Activated naive CD8-positive, alpha-beta T cell treated with anti-CD3 and anti-CD28 coated beads, Interleukin-2, amount 10 ng/mL, durations not matched to agents 7 days and 5 days (primary cell): ENCODE measurements at regions not wholly inside any gene's neighbourhood (a gene's known extent, or its start where the extent isn't known, plus 50 kb on each side); places are given as distances from the start of the nearest gene placed in this dataset.

Experiments used
- ATAC-seq: fragments of 150-1000 bp; cut with Tn5 transposase; one replicate; pipeline ENCODE4 v1.10.0; 2021; ENCODE audit warnings: low read depth, moderate library complexity
- POLR2A ChIA-PET: fragments of 350-600 bp; sonication (Branson Sonifier 250); formaldehyde crosslinking; loops from one replicate; lab custom pipeline; 2021; ENCODE audit warnings: antibody characterized with exemption; lab: Charles Lee
- DNase-seq: peaks from one replicate; pipeline ENCODE4 v3.0.0; 2021
- H3K27ac Mint-ChIP-seq: one replicate; pipeline ENCODE4 v1.8.0; 2022; ENCODE audit warnings: mild to moderate bottlenecking, mixed read lengths
- H3K27me3 Mint-ChIP-seq: one replicate; pipeline ENCODE4 v1.8.0; 2022; ENCODE audit warnings: mild to moderate bottlenecking, moderate library complexity, mixed read lengths
- H3K36me3 Mint-ChIP-seq: one replicate; pipeline ENCODE4 v1.8.0; 2021; ENCODE audit warnings: mild to moderate bottlenecking, mixed read lengths
- H3K4me1 Mint-ChIP-seq: one replicate; pipeline ENCODE4 v1.8.0; 2021; ENCODE audit warnings: mixed read lengths
- H3K4me3 Mint-ChIP-seq: one replicate; pipeline ENCODE4 v1.8.0; 2022; ENCODE audit warnings: mild to moderate bottlenecking, moderate library complexity, mixed read lengths
- H3K9me3 Mint-ChIP-seq: one replicate; pipeline ENCODE4 v1.8.0; 2021; ENCODE audit warnings: mixed read lengths

DNA sequence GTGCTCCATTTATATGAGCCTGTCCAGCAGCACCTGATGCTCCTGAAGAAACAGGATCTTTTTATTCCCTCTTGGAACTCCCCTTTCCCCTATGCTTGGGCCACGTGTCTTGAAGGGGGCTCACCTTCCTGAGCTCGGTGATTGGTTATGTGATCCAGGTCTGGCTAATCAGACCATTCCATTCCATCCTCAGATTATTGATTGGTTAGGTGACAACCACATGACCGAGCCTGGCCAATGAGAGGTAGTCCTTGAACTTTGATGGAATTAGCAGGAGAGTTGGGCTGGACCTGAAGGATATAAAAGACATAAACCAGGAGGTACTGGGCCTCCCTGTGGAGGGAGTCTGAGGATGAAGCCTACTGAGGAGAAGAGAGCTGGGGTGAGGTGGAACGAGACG is 216.6 kb upstream of the LHX5 start:
- Mint-ChIP-seq H3K4me3 (no peak overlapping the region), H3K36me3 (no peaks in the 10 kb centered on the region), H3K4me1 (no peaks in the 10 kb centered on the region), H3K9me3 (no peaks in the 10 kb centered on the region), H3K27ac (no peak overlapping the region), H3K27me3 (no peaks in the 10 kb centered on the region)
- POLR2A ChIA-PET, result no interaction called here
- DNase-seq, result no peak
- ATAC-seq, result no peak

DNA sequence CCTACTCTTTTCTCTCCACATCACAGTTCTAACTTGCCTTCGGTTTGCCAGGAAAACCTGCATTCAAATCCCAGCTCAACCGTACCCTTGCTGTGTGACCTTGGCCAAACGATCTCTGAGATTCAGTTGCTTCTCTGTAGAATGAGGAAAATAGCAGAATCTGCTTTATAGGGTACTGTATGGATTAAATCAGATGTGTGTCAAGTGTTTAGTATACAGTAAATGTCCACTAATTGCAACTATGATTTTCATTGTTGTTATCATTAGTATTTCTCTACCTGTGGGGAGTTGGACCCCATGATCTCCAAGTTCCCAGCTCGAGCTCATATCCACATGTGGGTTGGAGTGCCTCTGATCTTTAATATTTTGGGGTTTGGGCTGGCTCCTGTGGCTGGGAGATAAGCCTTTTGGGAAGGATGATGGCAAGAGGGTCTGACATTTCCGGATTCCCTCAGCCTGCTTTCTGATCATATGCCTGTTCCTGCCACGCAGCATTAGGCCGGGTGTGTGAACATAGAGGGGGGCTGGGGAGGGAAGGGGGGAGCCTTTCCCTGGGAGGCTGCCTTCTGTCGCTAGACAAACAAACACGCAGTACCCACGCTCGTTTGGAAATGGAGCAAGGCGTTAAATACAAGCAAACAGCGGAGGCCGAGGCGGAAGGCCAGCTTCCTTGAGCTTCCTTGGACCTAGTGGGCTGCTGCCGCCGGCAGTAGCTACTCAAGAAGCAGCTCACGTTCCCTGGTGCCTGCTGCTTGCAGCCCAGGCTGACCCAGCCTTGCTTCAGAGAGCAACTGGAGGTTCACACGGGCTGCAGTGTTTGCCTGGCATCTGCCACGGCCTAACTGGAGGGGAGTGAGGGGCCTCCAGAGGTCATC is 213.5 kb upstream of the LHX5 start:
- POLR2A ChIA-PET, result no interaction called here
- no peak overlapping the region for H3K27ac Mint-ChIP-seq

DNA sequence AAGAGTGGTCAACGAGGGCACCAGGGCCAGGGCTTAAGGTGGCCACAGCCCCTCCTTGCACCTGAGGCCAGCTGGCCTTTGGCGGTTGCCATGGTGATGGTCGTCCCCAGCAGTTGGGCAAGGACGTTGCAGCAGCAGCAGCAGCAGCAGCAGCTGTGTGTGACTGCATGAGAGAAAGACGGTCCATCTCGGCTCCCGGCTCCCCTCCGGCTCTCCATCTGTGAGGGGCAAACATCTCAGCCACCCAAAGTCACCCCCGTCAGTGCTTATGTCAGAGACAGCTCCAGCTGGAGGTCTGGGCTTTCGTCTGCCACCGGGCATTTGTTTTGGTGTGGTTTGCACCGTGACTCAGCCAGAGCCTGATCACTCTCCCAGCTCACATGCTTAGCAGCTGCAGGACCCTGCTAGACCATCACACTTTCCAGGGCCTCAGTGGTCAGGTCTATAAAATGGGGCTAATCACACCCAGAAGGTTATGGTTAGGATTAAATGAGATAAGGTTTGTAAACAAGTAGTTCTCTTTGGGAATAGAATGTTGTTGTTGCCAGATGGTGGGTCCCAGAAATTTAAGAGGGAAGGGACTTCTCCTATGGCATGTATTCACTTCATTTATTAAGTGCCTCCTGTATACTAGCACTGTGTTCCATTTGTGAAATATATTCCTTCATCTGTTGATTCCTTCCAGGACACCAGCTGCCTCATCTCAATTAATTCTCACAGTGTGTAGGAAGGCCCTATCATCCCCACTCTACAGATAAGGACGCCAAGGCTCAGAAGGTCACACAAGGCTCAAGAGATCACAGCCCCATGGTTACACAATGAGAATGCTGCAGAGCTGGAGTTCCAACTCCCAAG is 212.6 kb upstream of the LHX5 start:
- H3K27me3 Mint-ChIP-seq, result no peaks in the 10 kb centered on the region

More for the DNA sequence above, 213.5 kb upstream of the LHX5 start:
- no peak for ATAC-seq
- no peak overlapping the region for H3K4me3 Mint-ChIP-seq
- H3K27me3 Mint-ChIP-seq, result no peaks in the 10 kb centered on the region
- H3K9me3 Mint-ChIP-seq, result no peaks in the 10 kb centered on the region
- H3K4me1 Mint-ChIP-seq, result no peaks in the 10 kb centered on the region
- H3K36me3 Mint-ChIP-seq, result no peaks in the 10 kb centered on the region
- DNase-seq, result no peak

DNA sequence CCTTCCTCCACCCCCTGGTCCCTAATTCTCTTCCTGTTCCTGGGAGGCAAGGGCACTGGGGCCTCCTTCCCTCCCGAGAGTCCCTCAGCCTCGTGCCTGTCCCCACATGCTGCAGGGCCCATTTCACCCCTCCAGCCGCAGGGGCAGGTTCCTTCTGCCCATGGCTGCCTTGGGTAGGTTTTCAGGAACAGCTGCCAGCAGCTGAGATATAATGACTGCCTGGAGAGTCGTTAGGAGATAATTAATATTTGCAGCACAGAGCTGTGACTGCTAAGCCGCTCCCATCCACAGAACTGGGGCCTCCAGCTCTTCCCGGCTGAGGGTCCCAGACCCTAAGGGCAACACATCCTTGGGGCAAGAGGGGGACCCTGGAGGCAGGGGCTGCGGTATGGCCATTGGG is 211.9 kb upstream of the LHX5 start:
- H3K27me3 Mint-ChIP-seq, result no peaks in the 10 kb centered on the region
- no peaks in the 10 kb centered on the region for H3K36me3 Mint-ChIP-seq
- DNase-seq (no peak), ATAC-seq (no peak)
- no peak overlapping the region for H3K27ac Mint-ChIP-seq
- no peak overlapping the region for H3K4me3 Mint-ChIP-seq
- H3K9me3 Mint-ChIP-seq, result no peaks in the 10 kb centered on the region
- POLR2A ChIA-PET, result no interaction called here
- no peaks in the 10 kb centered on the region for H3K4me1 Mint-ChIP-seq

More for the DNA sequence above, 212.6 kb upstream of the LHX5 start:
- H3K4me3 Mint-ChIP-seq, result no peak overlapping the region
- H3K27ac Mint-ChIP-seq, result no peak overlapping the region
- no peaks in the 10 kb centered on the region for H3K4me1 Mint-ChIP-seq
- no peak for DNase-seq
- H3K9me3 Mint-ChIP-seq, result no peaks in the 10 kb centered on the region
- no peaks in the 10 kb centered on the region for H3K36me3 Mint-ChIP-seq
- no peak for ATAC-seq
- POLR2A ChIA-PET, result no interaction called here

DNA sequence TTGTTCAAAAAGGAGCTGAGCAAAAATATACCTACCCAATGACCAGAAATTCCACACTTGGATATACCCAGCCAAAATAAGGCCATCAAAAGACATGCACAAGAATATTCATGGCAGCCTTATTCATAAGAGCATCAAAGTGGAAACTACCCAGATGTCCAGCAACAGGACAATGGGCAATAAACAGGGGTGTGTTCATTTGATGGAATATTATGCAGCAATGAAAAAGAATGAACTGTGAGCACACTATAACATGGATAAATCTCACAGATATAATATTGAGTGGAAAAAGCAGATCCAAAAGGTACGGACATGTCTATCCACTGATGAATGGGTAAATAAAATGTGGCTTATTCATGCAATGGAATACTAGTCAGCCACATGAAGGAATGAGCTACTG is 209.2 kb upstream of the LHX5 start:
- no peak overlapping the region for H3K27ac Mint-ChIP-seq
- H3K9me3 Mint-ChIP-seq, result no peaks in the 10 kb centered on the region
- DNase-seq, result no peak
- no peak overlapping the region for H3K4me3 Mint-ChIP-seq
- no peaks in the 10 kb centered on the region for H3K4me1 Mint-ChIP-seq
- H3K36me3 Mint-ChIP-seq, result no peaks in the 10 kb centered on the region
- H3K27me3 Mint-ChIP-seq, result no peaks in the 10 kb centered on the region
- POLR2A ChIA-PET, result no interaction called here
- no peak for ATAC-seq

DNA sequence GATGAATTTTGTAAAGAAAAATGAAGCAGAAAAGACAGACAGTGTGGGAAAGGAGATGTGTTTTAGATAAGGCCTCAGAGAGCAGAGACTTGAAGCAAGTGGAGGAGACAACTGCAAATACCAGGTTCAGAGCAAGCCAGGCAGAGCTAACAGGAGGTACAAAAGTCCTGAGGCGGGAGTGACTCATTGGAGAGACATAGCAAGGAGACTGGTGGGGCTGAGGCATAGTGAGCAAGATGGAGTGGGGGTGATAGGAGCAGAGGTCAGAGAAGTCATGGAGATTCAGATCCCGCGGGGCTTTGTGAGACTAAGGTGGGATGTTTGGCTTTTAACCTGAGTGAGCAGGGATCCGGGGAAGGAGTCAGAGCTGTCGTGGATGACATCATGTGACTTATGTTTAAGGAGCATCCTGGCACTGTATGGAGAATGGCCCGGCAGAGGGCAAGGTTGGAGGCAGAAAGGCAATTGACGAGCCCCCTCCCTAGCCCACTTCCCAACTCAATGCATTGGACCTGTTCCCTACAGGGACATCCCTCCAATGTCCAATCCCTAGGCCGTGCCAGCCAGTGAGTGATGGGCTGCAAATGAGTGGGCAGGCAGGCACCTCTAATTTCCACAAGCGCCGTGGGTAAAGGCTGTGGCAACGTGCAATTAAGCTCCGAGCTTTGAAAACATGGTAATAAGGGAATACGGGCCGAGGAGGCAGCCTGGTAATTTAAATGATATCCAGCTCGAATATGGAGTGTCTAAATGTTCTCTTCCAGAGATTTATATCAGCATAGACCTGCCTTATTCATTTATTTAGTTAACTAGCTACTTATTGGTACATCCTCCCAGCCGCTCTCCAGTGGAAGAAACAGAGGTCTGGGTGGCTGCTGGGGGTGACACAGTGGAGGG is 206.8 kb upstream of the LHX5 start:
- Mint-ChIP-seq H3K4me3 (no peak overlapping the region), H3K27ac (no peak overlapping the region), H3K36me3 (no peaks in the 10 kb centered on the region), H3K4me1 (no peaks in the 10 kb centered on the region), H3K9me3 (no peaks in the 10 kb centered on the region), H3K27me3 (peaks cover 2% of the 10 kb centered on the region)
- DNase-seq, result no peak
- POLR2A ChIA-PET, result no interaction called here
- ATAC-seq, result no peak

DNA sequence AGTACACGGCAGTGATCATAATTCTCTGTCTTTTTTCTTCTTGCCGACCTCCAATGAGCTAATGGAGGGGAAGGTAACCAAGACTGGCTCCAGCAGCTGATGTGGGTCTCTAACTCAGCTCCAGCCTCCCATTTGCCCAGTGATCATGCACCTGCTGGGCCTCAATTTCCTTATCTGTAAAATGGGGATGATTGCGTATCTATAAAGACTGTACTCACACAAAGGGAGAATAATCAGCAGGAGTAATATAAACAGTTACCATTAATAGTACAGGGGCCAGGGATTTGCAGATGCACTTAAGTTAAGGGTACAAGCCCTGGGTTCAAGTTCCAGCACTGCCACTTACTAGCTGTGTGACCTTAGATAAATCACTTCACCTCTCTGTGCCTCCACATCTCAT is 204.9 kb upstream of the LHX5 start:
- ATAC-seq (no peak), DNase-seq (no peak)
- Mint-ChIP-seq H3K4me1 (no peaks in the 10 kb centered on the region), H3K27me3 (peaks cover 2% of the 10 kb centered on the region), H3K4me3 (no peak overlapping the region), H3K27ac (no peak overlapping the region), H3K36me3 (no peaks in the 10 kb centered on the region), H3K9me3 (no peaks in the 10 kb centered on the region)
- POLR2A ChIA-PET, result no interaction called here

DNA sequence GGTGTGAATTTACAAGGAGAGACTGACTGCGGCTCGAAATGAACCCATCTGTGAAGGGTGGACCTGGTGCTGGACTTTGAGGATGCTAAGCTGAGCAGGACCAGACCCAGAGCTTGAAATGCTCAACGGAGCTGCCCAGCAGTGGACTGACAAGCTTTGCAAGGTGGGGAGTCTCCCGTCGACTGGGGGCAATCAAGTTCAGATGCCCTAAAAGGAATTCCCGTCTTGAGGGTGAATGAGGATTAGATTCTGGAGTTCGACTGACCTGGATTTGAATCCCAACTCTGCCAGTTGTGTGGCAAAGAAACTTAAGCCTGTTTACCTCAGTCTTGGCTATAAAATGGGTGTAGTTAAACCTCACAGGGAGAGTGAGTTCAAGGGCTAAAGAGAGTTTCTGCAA is 204.4 kb upstream of the LHX5 start:
- Mint-ChIP-seq H3K36me3 (no peaks in the 10 kb centered on the region), H3K27me3 (peaks cover 2% of the 10 kb centered on the region), H3K9me3 (no peaks in the 10 kb centered on the region), H3K27ac (no peak overlapping the region), H3K4me3 (no peak overlapping the region), H3K4me1 (no peaks in the 10 kb centered on the region)
- POLR2A ChIA-PET, result no interaction called here
- DNase-seq (no peak), ATAC-seq (no peak)

DNA sequence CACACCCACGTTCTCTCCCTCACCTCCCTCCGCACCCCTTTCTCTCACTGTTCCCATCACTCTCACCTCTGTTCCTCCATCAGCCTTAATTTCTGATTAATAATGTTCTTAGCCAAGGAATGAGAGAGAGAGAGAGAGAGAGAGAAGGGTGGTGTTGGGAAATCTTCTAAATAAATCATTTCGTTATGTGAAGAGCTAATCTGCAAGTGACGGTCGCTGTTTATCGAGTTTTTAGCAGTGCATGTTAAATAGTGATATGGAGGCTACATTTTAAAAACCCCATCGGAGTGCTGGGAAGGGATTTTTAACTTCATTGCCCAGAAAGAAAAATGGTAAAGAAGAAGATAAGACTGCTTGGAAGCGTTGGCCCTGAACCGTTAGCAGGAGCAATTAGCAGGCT is 203.3 kb upstream of the LHX5 start:
- DNase-seq, result no peak

DNA sequence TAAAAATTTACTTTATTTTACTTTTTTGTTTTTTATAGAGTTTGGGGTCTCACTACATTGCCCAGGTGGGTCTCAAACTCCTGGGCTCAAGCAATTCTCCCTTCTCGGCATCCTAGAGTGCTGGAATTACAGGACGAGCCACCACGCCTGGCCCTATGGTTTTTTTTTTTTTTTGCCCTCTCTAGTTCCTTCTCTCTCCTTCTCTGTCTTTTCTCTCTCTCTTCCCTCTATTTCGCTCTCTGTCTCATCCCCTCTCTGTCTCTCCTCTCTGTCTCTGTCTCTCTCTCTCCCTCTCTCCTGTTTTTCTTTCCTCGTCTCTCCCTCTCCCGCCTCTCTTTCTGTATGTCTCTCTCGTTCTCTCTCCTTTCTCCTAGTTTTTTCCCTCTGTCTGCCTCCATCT is 202.6 kb upstream of the LHX5 start:
- POLR2A ChIA-PET, result no interaction called here
- H3K27me3 Mint-ChIP-seq, result peaks cover 9% of the 10 kb centered on the region
- no peak for DNase-seq
- no peaks in the 10 kb centered on the region for H3K36me3 Mint-ChIP-seq
- H3K4me1 Mint-ChIP-seq, result no peaks in the 10 kb centered on the region
- H3K27ac Mint-ChIP-seq, result no peak overlapping the region
- H3K9me3 Mint-ChIP-seq, result no peaks in the 10 kb centered on the region
- no peak overlapping the region for H3K4me3 Mint-ChIP-seq
- ATAC-seq, result no peak

More for the DNA sequence above, 203.3 kb upstream of the LHX5 start:
- POLR2A ChIA-PET, result no interaction called here
- Mint-ChIP-seq H3K4me3 (no peak overlapping the region), H3K4me1 (no peaks in the 10 kb centered on the region), H3K36me3 (no peaks in the 10 kb centered on the region), H3K9me3 (no peaks in the 10 kb centered on the region), H3K27me3 (peaks cover 6% of the 10 kb centered on the region), H3K27ac (no peak overlapping the region)
- no peak for ATAC-seq

DNA sequence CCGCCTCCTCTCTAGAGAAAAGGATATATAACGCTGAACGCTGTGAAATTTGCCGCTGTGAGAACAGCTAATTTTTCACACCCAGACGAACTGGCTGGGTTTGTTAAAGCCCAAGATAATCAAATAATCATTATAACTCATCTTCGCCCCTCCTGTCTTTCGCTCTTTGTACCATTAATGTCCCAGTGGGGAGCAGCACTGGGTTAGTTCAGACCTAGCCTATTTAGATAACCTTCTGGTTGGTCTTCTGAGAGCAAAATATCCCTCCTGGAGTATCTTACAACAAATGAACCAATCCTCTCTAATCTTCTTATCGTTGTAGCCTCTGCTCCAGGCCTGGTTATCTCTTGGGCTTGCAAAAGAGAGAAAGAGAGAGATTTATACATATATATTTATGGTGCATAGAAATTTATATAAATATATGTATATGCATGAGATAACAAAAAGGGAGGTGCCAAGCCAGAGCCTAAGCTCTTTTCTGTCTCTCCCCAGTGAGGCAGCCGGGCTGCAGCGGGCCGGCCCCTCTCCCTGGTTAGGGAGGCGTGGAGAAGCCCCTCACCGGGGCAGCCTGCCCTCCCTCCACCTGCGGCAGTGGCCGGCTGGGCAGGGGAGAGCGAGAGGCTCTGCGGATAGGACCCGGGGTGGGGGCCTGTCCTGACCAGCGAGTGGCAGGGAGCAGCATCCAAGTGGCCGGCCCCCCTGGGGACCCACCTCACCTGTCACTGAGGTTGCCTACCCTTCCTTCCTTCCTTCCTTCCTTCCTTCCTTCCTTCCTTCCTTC is 202.0 kb upstream of the LHX5 start:
- Mint-ChIP-seq H3K36me3 (no peaks in the 10 kb centered on the region), H3K27ac (no peak overlapping the region), H3K9me3 (no peaks in the 10 kb centered on the region), H3K27me3 (peaks cover 11% of the 10 kb centered on the region), H3K4me3 (no peak overlapping the region), H3K4me1 (no peaks in the 10 kb centered on the region)
- ATAC-seq (no peak), DNase-seq (no peak)
- POLR2A ChIA-PET, result no interaction called here

DNA sequence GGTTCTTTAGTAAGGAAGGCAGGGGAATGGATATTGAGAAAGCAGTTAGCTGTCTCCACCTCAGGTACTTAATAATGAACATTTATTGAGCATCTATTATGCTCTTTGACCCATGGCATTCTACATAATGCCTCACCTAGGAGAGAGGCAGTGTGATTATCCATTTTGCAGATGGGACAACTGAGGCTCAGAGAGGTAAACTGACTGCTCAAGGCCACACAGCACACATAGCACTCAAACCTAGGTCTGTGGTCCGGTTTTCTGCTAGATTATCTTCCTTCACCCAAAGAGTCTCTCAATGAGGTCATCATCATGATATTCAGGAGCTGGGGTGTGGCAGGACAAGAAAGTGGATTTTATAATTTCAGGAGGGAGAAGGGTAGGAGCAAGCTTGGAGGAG is 199.1 kb upstream of the LHX5 start:
- DNase-seq (no peak), ATAC-seq (no peak)
- Mint-ChIP-seq H3K9me3 (no peaks in the 10 kb centered on the region), H3K4me1 (no peaks in the 10 kb centered on the region), H3K4me3 (no peak overlapping the region), H3K36me3 (no peaks in the 10 kb centered on the region), H3K27ac (no peak overlapping the region), H3K27me3 (peaks cover 18% of the 10 kb centered on the region)
- POLR2A ChIA-PET, result no interaction called here
